K562 (cell line): ENCODE measurements at regions not wholly inside any gene's neighbourhood (a gene's known extent, or its start where the extent isn't known, plus 50 kb on each side); places are given as distances from the start of the nearest gene placed in this dataset.

Source experiments
- ATAC-seq: fragments of 200-7000 bp; cut with Tn5 transposase; 3 replicates; pipeline ENCODE4 v1.9.1; 2020; ENCODE audit warnings: moderate library complexity
- BruUV-seq: library from RNA; stranded (reverse); fragments of 400-500 nt; replicated peaks from 2 replicates; lab custom pipeline; 2021; lab: Mats Ljungman, UMichigan
- CTCF ChIA-PET: fragments of 300-600 bp; formaldehyde crosslinking; extraction: SDS; loops from one replicate; lab custom pipeline; 2021; ENCODE audit warnings: low intra/inter-chr PET ratio; lab: Yijun Ruan, JAX
- POLR2A ChIA-PET: fragments of 300-600, 350-650 bp; sonication (Branson Sonifier 250); formaldehyde crosslinking; extraction: SDS; loops from one replicate; lab custom pipeline; 2021; ENCODE audit warnings: antibody characterized with exemption, inconsistent platforms; lab: Yijun Ruan, JAX
- DNase-seq, 4 experiments: peaks; one replicate each; pipeline versions ENCODE4 v3.0.0 to v3.0.0-alpha.2; 2011 to 2018; ENCODE audit warnings: low spot score in 3 of 4, mixed read lengths in 3 of 4; ENCODE audit errors: extremely low read depth in 1 of 4
- FAIRE-seq: peaks from 2 replicates; lab custom pipeline; 2011; peaks lifted over from hg19 to GRCh38; lab: Jason Lieb, UNC
- H2AFZ ChIP-seq: 2 replicates; pipeline ENCODE4 v1.6.0; 2011; ENCODE audit warnings: low read depth, low read length, control low read depth, inconsistent platforms
- H3K27ac ChIP-seq: fragments of 200-600 bp; 3 replicates; pipeline ENCODE4 v1.8.0; 2011; ENCODE audit warnings: low read depth, mild to moderate bottlenecking, control low read depth, inconsistent platforms, low read length, moderate library complexity, mixed read lengths; ENCODE audit errors: extremely low read depth
- H3K27me3 ChIP-seq, 2 experiments: fragments of 300-600 bp in 1 of 2; 2 replicates in 1 of 2; 3 replicates in 1 of 2; pipeline versions ENCODE4 v1.6.0 to v1.8.0; 2011; ENCODE audit warnings: inconsistent platforms in 2 of 2, low read length in 2 of 2, mild to moderate bottlenecking in 1 of 2, mixed read lengths in 1 of 2, moderate library complexity in 1 of 2; ENCODE audit not compliant: control insufficient read depth in 2 of 2, insufficient read depth in 2 of 2
- H3K36me3 ChIP-seq: fragments of 300-600 bp; 3 replicates; pipeline ENCODE4 v1.8.0; 2011; ENCODE audit warnings: mild to moderate bottlenecking, low read length, inconsistent platforms; ENCODE audit not compliant: control insufficient read depth, insufficient read depth
- H3K4me1 ChIP-seq, 2 experiments: fragments of 200-600 bp in 1 of 2; replicated peaks in 1 of 2; 2 replicates in 1 of 2; 3 replicates in 1 of 2; pipeline versions ENCODE4 v1.5.1 to v1.8.0; 2011; ENCODE audit warnings: inconsistent platforms in 2 of 2, low read length in 2 of 2, mild to moderate bottlenecking in 1 of 2, mixed read lengths in 1 of 2, moderate library complexity in 1 of 2; ENCODE audit not compliant: control insufficient read depth in 2 of 2, insufficient read depth in 2 of 2
- H3K4me2 ChIP-seq: 2 replicates; pipeline ENCODE4 v1.6.1; 2011; ENCODE audit warnings: low read length, control low read depth, inconsistent platforms, mixed read lengths; ENCODE audit not compliant: insufficient read depth
- H3K4me3 ChIP-seq: fragments of 200-600 bp; sonication (generic), shearing (Covaris generic); 2 replicates; pipeline ENCODE4 v1.5.1; 2016; ENCODE audit warnings: control low read depth, inconsistent platforms
- H3K79me2 ChIP-seq: fragments of 200-600 bp; 3 replicates; pipeline ENCODE4 v1.8.0; 2011; ENCODE audit warnings: low read length, inconsistent platforms; ENCODE audit not compliant: control insufficient read depth, insufficient read depth
- H3K9ac ChIP-seq, 2 experiments: 2 replicates each; pipeline versions ENCODE4 v1.6.0 to v1.6.1; 2011; ENCODE audit warnings: low read depth in 2 of 2, low read length in 2 of 2, control low read depth in 1 of 2, inconsistent platforms in 1 of 2, mild to moderate bottlenecking in 1 of 2, mixed read lengths in 1 of 2; ENCODE audit not compliant: insufficient read depth in 1 of 2
- H3K9me1 ChIP-seq: one replicate; pipeline ENCODE4 v1.6.0; 2011; ENCODE audit warnings: inconsistent platforms, mild to moderate bottlenecking, low read length, moderate library complexity; ENCODE audit not compliant: control insufficient read depth, insufficient read depth
- H3K9me3 ChIP-seq: replicated peaks from 2 replicates; pipeline ENCODE4 v1.5.1; 2011; ENCODE audit warnings: low read depth, low read length, inconsistent platforms; ENCODE audit not compliant: control insufficient read depth, insufficient read depth
- H4K20me1 ChIP-seq: replicated peaks from 2 replicates; pipeline ENCODE4 v1.6.1; 2011; ENCODE audit warnings: low read length, inconsistent platforms, mixed read lengths; ENCODE audit not compliant: control insufficient read depth, insufficient read depth
- BHLHE40 ChIP-seq: IDR thresholded peaks from 2 replicates; pipeline ENCODE4 v1.6.1; 2011; ENCODE audit warnings: low read length, improper control_type of control experiment
- DPF2 ChIP-seq: fragments of 450-650 bp; IDR thresholded peaks from 2 replicates; pipeline ENCODE4 v1.6.1; 2016
- ESRRB ChIP-seq: fragments of 250-450 bp; sonication (Bioruptor Pico); IDR thresholded peaks from 2 replicates; pipeline ENCODE4 v1.5.0; 2020; ENCODE audit warnings: mild to moderate bottlenecking, moderate library complexity, borderline replicate concordance
- GATA2 ChIP-seq: sonication (generic); formaldehyde crosslinking; IDR thresholded peaks from 2 replicates; pipeline ENCODE4 v1.4.0; 2020; ENCODE audit warnings: mild to moderate bottlenecking, missing genetic modification reagents
- GATAD2B ChIP-seq: fragments of 450-650 bp; IDR thresholded peaks from 2 replicates; pipeline ENCODE4 v1.6.1; 2017; ENCODE audit warnings: mild to moderate bottlenecking, borderline replicate concordance
- GTF2A2 ChIP-seq: IDR thresholded peaks from 2 replicates; pipeline ENCODE4 v1.6.1; 2016; ENCODE audit warnings: mild to moderate bottlenecking, missing genetic modification characterization, missing compliant biosample characterization
- KLF13 ChIP-seq: fragments of 450-650 bp; IDR thresholded peaks from 2 replicates; pipeline ENCODE4 v1.6.1; 2016; ENCODE audit warnings: missing genetic modification characterization, low read depth, mild to moderate bottlenecking, missing compliant biosample characterization, moderate library complexity, borderline replicate concordance
- NFIC ChIP-seq: fragments of 450-650 bp; IDR thresholded peaks from 2 replicates; pipeline ENCODE4 v1.6.1; 2017; ENCODE audit warnings: mild to moderate bottlenecking, inconsistent platforms
- NR2F6 ChIP-seq: fragments of 450-650 bp; formaldehyde crosslinking; IDR thresholded peaks from 2 replicates; pipeline ENCODE4 v1.4.0; 2020; ENCODE audit warnings: mild to moderate bottlenecking
- SOX6 ChIP-seq: fragments of 450-650 bp; IDR thresholded peaks from 2 replicates; pipeline ENCODE4 v1.6.1; 2014; ENCODE audit warnings: mild to moderate bottlenecking
- TEAD2 ChIP-seq: fragments of 450-650 bp; IDR thresholded peaks from 2 replicates; pipeline ENCODE4 v1.6.1; 2016; ENCODE audit warnings: missing genetic modification characterization, control low read depth, missing compliant biosample characterization
- TRIM28 ChIP-seq: fragments of 450-650 bp; IDR thresholded peaks from 2 replicates; pipeline ENCODE4 v1.6.1; 2017
- ZNF165 ChIP-seq: fragments of 250-450 bp; sonication (Bioruptor Pico); IDR thresholded peaks from 2 replicates; pipeline ENCODE4 v1.4.0; 2020; ENCODE audit warnings: borderline replicate concordance
- ZNF23 ChIP-seq: fragments of 250-450 bp; sonication (Bioruptor Pico); IDR thresholded peaks from 2 replicates; pipeline ENCODE4 v1.4.0; 2020; ENCODE audit warnings: mild to moderate bottlenecking
- ZNF3 ChIP-seq: fragments of 250-450 bp; sonication (Bioruptor Pico); IDR thresholded peaks from 2 replicates; pipeline ENCODE4 v1.5.0; 2021; ENCODE audit warnings: mild to moderate bottlenecking, moderate library complexity
- ZNF584 ChIP-seq: fragments of 200-800 bp; sonication (Bioruptor generic); IDR thresholded peaks from 2 replicates; pipeline ENCODE4 v1.6.1; 2016; ENCODE audit warnings: low read depth, mild to moderate bottlenecking, missing genetic modification characterization, missing compliant biosample characterization
- ZNF644 ChIP-seq: fragments of 200-800 bp; sonication (Bioruptor generic); IDR thresholded peaks from 2 replicates; pipeline ENCODE4 v1.6.1; 2016; ENCODE audit warnings: low read depth, missing genetic modification characterization, missing compliant biosample characterization
- whole genome bisulfite sequencing: fragments of 100-300 bp; shearing (Covaris generic); methylation state at CpG from one replicate; pipeline ENCODE4 v1.1.6; 2016; ENCODE audit warnings: low coverage, mixed read lengths; ENCODE audit not compliant: insufficient coverage; ENCODE audit errors: missing lambda C conversion rate; 5-methylcytosine and 5-hydroxymethylcytosine counted together
- in situ Hi-C: fragments of 300-500 bp; cut with MboI; formaldehyde crosslinking; loops from 4 replicates; pipeline ENCODE4 v1.15.0; 2018; ENCODE audit warnings: inconsistent platforms, mixed read lengths
- intact Hi-C: fragments of 100-400 bp; cut with micrococcal nuclease; formaldehyde crosslinking; loops from 2 replicates; pipeline ENCODE4 v1.14.2; 2022
- TF ChIP-seq, protein P1 (sequence below): IDR thresholded peaks from 2 replicates; pipeline ENCODE4 v1.6.1; 2011; ENCODE audit not compliant: insufficient read length; ENCODE audit errors: extremely low read depth
- TF ChIP-seq, protein P2 (sequence below): fragments of 250-450 bp; sonication (Bioruptor Pico); IDR thresholded peaks from 2 replicates; pipeline ENCODE4 v1.4.0; 2020

DNA sequence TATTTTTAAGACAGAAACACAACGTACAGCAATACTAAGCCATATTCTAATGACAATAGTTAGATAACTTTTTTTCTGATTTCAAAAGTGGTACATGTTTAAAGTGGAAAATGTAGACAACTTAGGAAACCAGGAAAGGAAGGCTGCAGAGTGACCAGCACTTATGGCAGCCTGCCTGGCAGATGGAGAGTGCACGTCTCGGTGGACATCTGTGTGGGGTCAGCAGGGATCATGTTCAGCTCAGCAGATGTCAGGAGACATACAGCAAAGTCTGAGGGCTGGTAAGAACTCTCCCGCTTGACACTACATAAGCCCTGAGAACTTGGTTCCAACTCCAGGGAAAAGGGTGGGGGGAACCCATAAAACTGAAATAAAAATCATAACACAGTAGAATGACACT lies 128.6 kb upstream of the ADPGK start:
- Histone ChIP-seq H3K4me3 (no peak overlapping the region), H4K20me1 (no peaks in the 10 kb centered on the region), H3K4me1 (no peaks in the 10 kb centered on the region; a peak in 1 of 5 replicates), H3K9me3 (no peaks in the 10 kb centered on the region), H3K4me2 (no peak overlapping the region), H3K27ac (no peak overlapping the region), H3K79me2 (no peaks in the 10 kb centered on the region), H3K9ac (no peak overlapping the region), H3K27me3 (no peaks in the 10 kb centered on the region; a peak in 2 of 5 replicates)
- ATAC-seq (no peak), FAIRE-seq (no peak), DNase-seq (no peak)
- BruUV-seq: no TSS peak
- intact Hi-C loops: no loop called here
- ChIA-PET POLR2A (interaction anchor here (0.5 kb wide), 1 partner anchor 1034 kb away, joined by 3 read pairs; no protein-coding TSS in a partner anchor), CTCF (no interaction called here)
- in situ Hi-C loops: no loop called here
- WGBS: 2% methylated on average over 4 of the region's 4 CpGs
- TF ChIP-seq, protein P1, sequence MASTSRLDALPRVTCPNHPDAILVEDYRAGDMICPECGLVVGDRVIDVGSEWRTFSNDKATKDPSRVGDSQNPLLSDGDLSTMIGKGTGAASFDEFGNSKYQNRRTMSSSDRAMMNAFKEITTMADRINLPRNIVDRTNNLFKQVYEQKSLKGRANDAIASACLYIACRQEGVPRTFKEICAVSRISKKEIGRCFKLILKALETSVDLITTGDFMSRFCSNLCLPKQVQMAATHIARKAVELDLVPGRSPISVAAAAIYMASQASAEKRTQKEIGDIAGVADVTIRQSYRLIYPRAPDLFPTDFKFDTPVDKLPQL: no peak
- no peak for TF ChIP-seq ESRRB
- TF ChIP-seq SOX6: no peak
- TF ChIP-seq GATA2: no peak
- no peak for TF ChIP-seq BHLHE40
- TF ChIP-seq, all 486 proteins: peak for 0
- H3K36me3 ChIP-seq: no peaks in the 10 kb centered on the region
- no peak overlapping the region for H2AFZ ChIP-seq
- no peaks in the 10 kb centered on the region for H3K9me1 ChIP-seq

DNA sequence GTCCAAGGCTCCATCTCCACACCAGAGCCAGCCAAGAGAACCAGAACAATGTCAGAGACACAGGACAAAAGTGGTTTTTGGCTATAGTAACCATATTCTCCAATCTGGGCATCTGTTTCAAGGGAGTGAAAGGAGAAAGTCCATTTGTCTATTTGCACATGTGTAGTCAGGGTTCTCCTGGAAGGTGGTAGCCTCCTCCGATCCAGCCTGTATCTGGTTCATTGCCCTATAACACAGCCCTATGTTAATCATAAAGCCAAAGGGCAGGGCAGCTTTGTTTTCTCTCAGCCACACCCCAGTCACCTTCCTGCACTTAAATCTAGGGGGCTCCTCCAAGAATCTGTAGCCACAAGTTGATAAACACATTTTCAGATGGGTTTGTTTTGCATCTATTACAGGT lies 128.1 kb upstream of the ADPGK start:
- CTCF ChIA-PET: interaction anchor here (0.7 kb wide), 1 partner anchor 1409 kb away, joined by 3 read pairs; no protein-coding TSS in a partner anchor
- no peak for FAIRE-seq
- Histone ChIP-seq H3K79me2 (no peaks in the 10 kb centered on the region), H3K4me1 (no peaks in the 10 kb centered on the region; a peak in 1 of 5 replicates), H3K9me1 (no peaks in the 10 kb centered on the region), H3K9me3 (no peaks in the 10 kb centered on the region), H3K27me3 (no peaks in the 10 kb centered on the region; a peak in 2 of 5 replicates), H3K36me3 (no peaks in the 10 kb centered on the region), H2AFZ (no peak overlapping the region), H3K4me2 (no peak overlapping the region), H3K27ac (no peak overlapping the region), H3K9ac (no peak overlapping the region), H3K4me3 (no peak overlapping the region), H4K20me1 (no peaks in the 10 kb centered on the region)
- WGBS: 0% methylated on average over 1 of the region's 1 CpG
- in situ Hi-C loops (no loop called here), intact Hi-C loops (no loop called here)
- BruUV-seq: no TSS peak
- no peak for DNase-seq
- POLR2A ChIA-PET: interaction anchor here (0.5 kb wide), 1 partner anchor 1035 kb away, joined by 3 read pairs; no protein-coding TSS in a partner anchor
- ATAC-seq: no peak
- TF ChIP-seq GTF2A2 (tag) (no peak), ZNF3 (CRISPR knock-in tag) (no peak), NFIC (no peak), ZNF165 (CRISPR knock-in tag) (no peak), TEAD2 (tag) (no peak), DPF2 (no peak), GATAD2B (no peak), TRIM28 (no peak), ZNF23 (CRISPR knock-in tag) (no peak), NR2F6 (CRISPR knock-in tag) (no peak), ZNF584 (CRISPR knock-in tag) (no peak), ZNF644 (no peak), KLF13 (tag) (no peak)
- TF ChIP-seq, protein P2, sequence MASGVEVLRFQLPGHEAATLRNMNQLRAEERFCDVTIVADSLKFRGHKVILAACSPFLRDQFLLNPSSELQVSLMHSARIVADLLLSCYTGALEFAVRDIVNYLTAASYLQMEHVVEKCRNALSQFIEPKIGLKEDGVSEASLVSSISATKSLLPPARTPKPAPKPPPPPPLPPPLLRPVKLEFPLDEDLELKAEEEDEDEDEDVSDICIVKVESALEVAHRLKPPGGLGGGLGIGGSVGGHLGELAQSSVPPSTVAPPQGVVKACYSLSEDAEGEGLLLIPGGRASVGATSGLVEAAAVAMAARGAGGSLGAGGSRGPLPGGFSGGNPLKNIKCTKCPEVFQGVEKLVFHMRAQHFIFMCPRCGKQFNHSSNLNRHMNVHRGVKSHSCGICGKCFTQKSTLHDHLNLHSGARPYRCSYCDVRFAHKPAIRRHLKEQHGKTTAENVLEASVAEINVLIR: no peak
